GM21737 (cell line): ENCODE measurements at regions not wholly inside any gene's neighbourhood (a gene's known extent, or its start where the extent isn't known, plus 50 kb on each side); places are given as distances from the start of the nearest gene placed in this dataset.
"Not testable (repeated sequence)": the region's sequence is repeated elsewhere in the genome, so short reads cannot be mapped to it uniquely, and the experiment has no call there.

Source experiments
- ATAC-seq: cut with Tn5 transposase; IDR thresholded peaks from one replicate; pipeline ENCODE4 v1.9.1; 2021; ENCODE audit warnings: mild to moderate bottlenecking, moderate library complexity; ENCODE audit not compliant: unreplicated experiment

GRCh38 chr1:29390491-29391361, 154.4 kb downstream of the PTPRU start:
- no peak for ATAC-seq

GRCh38 chr1:29390075-29390474, 153.8 kb downstream of the PTPRU start:
- no peak for ATAC-seq

- ATAC-seq = no peak
These were observed 153.3 kb downstream of the PTPRU start for GRCh38 chr1:29389533-29390041.

GRCh38 chr1:29388884-29389283, 152.6 kb downstream of the PTPRU start:
- no peak for ATAC-seq

- no peak for ATAC-seq
These were observed 151.8 kb downstream of the PTPRU start for GRCh38 chr1:29388170-29388569.

GRCh38 chr1:29387210-29387609, 150.9 kb downstream of the PTPRU start:
- no peak for ATAC-seq

GRCh38 chr1:29386453-29386852, 150.1 kb downstream of the PTPRU start:
- not testable (repeated sequence) for ATAC-seq

GRCh38 chr1:29385966-29386365, 149.6 kb downstream of the PTPRU start:
- ATAC-seq = no peak

- no peak for ATAC-seq
These were observed 148.2 kb downstream of the PTPRU start for GRCh38 chr1:29384496-29385015.

- ATAC-seq = no peak
These were observed 147.5 kb downstream of the PTPRU start for GRCh38 chr1:29383746-29384371.

- ATAC-seq = no peak
These were observed 146.8 kb downstream of the PTPRU start for GRCh38 chr1:29382851-29383745.

- ATAC-seq = no peak
These were observed 145.1 kb downstream of the PTPRU start for GRCh38 chr1:29381426-29381825.

GRCh38 chr1:29380532-29380931, 144.2 kb downstream of the PTPRU start:
- no peak for ATAC-seq

- no peak for ATAC-seq
These were observed 143.2 kb downstream of the PTPRU start for GRCh38 chr1:29379443-29380073.
